TTC549 (cell line): ENCODE measurements at regions not wholly inside any gene's neighbourhood (a gene's known extent, or its start where the extent isn't known, plus 50 kb on each side); places are given as distances from the start of the nearest gene placed in this dataset.

Experiments used
- FAIRE-seq: peaks from 2 replicates; lab custom pipeline; 2012; peaks lifted over from hg19 to GRCh38; lab: Jason Lieb, UNC

- no peak for FAIRE-seq
Observed at GRCh38 chr16:74094514-74094913, 202.1 kb upstream of the PSMD7 start.

DNA sequence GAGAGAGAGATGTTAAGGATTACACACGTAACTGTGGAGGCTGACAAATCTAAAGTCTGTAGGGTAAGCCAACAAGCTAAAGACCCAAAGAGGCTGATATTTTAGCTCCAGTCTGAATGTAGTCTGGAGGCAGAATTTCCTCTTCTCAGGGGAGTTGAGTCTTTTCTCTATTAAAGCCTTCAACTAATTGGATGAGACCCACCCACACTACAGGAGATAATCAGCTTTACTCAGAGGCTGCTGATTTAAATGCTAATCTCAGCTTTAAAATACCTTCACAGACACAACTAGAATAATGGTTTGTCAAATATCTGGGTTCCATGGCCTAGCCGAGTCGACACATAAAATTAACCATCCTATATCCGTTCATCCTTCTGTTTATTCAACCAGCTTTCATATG is 204.3 kb upstream of the PSMD7 start:
- no peak for FAIRE-seq

DNA sequence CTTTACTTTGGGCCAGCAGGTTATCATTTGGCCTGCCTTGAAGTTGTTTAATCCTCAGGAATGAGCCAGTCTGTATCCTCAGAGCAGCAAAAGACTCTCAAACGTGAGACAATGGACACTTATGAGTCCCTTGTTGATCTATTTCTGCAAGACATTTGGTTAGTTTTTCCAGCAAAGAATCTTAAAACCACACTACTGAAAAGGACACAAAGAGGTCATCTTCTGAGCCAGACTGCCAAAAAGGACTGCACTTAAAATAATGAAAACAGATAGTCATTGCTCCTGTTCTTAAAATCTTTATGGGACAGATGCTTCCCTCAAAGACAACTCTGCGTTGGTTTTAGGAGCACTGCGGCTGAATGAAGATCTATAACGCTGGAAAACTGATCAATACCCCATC is 205.7 kb upstream of the PSMD7 start:
- no peak for FAIRE-seq

- no peak for FAIRE-seq
Observed at GRCh38 chr16:74083541-74083940, 213.1 kb upstream of the PSMD7 start.

DNA sequence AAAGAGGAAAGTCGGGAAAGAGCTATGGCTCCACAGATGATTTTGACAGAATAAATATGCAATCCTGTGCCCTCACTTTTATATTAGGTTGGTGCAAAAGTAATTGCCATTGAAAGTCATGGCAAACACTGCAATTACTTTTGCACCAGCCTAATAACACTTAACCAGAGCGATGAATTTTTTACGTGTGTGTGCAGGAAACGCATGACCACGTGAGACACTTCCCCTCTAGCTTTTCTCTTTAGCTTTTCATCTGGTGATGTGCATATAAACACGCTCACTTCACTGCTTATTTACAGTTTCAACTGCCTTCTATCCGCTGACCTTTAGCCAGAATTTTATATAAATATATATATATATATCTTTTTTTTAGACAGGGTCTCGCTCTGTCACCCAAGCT is 216.3 kb upstream of the PSMD7 start:
- no peak for FAIRE-seq

DNA sequence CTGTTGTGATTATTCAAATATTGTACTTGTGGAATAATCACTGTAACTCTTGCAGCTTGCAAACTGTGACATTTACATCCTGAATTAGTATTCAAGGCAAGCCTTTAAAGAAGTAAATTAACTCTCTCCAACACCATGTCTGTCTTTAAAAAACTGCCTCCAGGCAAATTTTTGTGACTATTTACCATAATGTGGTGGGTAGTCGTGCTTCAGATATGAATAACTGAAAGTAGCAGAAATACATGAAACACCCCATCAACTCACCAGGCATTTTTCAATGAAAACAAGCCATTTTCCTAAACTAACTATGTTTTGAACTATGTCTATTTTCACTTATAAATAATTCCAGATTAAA is 217.4 kb upstream of the PSMD7 start:
- FAIRE-seq = no peak

GRCh38 chr16:74078511-74079231 is 217.9 kb upstream of the PSMD7 start:
- peak; percentile 48 for FAIRE-seq

GRCh38 chr16:74076568-74076967 is 220.0 kb upstream of the PSMD7 start:
- FAIRE-seq = no peak

DNA sequence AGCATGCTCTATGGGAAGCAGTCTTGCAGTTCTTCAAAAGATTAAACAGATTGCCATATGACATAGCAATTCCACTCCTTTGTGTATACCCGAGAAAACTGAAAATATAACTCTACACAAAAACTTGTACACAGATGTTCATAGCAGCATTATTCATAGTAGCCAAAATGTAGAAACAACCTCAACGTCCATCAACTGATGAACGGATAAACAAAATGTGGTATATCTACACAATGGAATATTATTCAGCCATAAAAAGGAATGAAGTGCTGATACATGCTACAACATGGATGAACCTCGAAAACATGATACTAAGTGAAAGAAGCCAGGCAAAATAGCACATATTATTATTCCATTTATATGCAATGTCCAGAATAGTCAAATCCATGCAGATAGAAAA is 221.2 kb upstream of the PSMD7 start:
- FAIRE-seq = no peak

- no peak for FAIRE-seq
Observed at GRCh38 chr16:74073456-74073855, 223.2 kb upstream of the PSMD7 start.

DNA sequence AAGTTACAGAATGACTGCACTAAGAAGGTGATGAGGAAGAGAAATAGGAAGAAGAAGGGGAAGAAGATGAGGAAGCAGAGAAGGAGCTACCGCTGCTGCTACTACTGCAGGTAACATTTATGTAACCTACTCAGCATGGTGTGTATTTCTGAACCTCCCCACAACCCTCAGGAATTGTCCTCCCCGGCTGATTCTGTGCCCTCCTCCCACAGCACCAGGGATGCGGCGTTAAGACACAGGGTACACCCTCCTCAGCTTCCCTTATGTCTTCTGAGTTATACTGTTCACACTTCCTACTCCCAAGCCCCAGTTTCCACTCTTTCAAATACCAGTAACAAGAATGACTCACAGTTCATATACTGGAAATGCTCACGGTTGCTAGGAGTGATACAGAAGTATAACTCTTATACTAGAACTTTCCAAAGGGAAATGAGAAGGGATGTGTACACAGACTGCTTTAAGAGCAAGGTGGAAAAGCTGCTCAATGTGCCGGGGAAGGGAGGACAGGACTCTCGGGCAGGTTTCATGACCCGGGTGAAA is 224.5 kb upstream of the PSMD7 start:
- FAIRE-seq = no peak

- no peak for FAIRE-seq
Observed at GRCh38 chr16:74070237-74070636, 226.4 kb upstream of the PSMD7 start.

- FAIRE-seq = no peak
Observed at GRCh38 chr16:74064120-74064735, 232.4 kb upstream of the PSMD7 start.

DNA sequence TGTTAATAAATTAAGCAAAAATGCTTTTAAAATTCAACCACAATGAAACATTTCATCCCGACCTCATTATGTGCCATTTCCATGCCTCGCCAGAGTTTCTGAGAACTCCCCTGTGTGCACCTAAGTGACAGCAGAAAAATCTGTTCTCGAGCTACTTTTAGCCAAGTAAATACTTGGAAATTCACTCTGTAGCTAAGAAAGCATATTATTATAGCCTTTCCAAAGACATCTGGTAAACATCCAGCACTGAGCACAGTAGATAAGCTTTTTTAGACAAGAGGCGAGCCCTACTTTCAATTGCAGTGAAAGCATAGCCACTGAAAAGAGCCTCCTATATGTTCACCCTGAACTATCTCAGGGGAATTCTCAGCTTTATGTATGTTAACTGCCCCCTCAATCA is 242.8 kb upstream of the PSMD7 start:
- FAIRE-seq = no peak

GRCh38 chr16:74053312-74053711 is 243.3 kb upstream of the PSMD7 start:
- no peak for FAIRE-seq

DNA sequence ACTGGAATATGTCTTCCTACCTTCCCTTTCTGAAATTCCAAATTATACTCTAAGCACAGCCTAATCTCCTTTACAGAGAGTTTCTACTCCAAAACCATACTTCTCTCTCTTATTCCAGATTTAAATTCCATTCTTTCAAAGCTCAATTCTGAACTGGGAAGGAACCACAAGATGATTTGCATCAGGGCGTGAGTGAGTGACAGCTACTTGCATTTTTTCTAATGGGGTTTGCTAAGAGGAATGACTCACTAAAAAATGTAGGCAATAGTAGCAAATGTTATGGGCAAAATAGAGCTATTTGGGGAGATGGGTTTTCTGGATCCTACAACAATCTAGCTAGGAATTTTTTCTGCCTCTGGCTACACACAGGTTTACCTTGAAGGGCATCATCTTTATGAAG is 244.6 kb upstream of the PSMD7 start:
- no peak for FAIRE-seq

- no peak for FAIRE-seq
Observed at GRCh38 chr16:74049027-74049426, 247.6 kb upstream of the PSMD7 start.

DNA sequence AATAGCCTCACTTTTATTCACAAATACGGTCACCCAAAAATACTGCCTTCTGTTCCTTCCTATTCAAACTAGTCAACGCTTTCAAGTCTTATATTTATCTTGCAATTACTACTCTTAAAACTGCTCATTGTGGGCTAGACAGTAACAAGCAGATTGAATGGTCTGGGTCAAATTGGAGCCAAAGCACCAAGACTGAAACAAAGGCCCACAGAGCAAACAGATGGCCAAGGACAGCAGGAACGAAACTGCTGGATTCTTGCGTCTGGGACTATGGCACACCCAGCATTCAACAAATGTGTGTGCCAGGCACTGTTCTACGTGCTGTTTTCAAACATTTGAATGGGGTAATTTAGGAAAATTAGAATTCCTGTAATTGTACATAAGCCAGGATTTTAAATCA is 250.1 kb upstream of the PSMD7 start:
- FAIRE-seq = no peak

DNA sequence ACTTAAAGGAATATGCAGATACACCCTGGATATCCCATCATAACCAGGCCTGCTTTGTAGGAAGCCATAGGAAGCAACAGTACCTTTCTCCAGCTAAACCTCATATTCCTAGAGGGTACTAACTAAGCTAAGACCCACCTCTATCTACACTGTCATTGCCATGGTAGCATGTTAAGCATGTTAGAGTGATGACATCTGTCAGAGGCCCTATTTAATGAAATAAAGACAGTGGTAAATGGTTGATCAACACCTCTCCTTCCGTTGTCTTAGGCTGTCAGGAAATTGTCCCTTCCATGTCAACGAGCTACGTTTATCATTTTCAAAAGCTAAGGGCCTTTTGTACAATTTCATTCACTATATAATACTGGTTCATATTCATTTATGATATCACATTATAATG is 251.1 kb upstream of the PSMD7 start:
- FAIRE-seq = no peak

DNA sequence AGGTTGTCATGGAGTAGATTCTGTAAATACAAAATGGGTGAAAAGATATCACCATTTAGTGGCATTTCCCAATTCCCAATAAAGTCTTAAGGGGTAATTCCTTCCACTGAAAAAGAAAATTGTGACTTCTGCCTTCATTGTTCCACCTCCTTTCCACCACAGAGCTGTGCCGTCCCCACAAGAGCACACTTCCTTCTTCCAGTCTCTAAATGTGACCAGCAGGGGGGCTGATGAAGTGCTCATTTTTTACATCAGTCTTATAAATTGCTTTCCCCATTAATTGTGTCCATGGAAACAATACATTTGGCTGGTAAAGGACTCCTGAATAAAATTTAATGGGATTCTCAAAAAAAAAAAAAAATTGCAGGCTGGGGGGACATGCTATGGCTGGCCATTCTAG is 260.8 kb upstream of the PSMD7 start:
- peak; percentile 28 for FAIRE-seq

GRCh38 chr16:74034862-74035261 is 261.8 kb upstream of the PSMD7 start:
- FAIRE-seq = peak; percentile 94

DNA sequence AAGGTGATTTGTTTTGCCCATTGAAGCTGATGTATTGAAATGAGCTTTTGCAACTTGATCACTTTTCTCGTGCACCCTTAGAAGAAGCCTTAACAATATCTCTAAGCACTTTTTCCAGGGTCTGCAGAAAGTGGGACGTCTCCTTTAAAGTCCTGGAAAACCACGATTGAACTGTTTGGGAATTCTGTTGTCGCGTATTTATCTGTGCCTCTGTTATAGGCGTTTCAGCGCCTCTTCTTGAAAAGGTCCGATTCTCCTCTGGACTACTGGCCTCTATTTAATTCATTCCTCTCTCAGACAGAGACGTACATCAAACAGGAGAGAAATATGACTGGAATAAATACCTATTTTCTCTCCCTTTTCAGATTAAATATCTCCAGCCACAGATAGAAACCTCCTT is 262.4 kb upstream of the PSMD7 start:
- FAIRE-seq = no peak

DNA sequence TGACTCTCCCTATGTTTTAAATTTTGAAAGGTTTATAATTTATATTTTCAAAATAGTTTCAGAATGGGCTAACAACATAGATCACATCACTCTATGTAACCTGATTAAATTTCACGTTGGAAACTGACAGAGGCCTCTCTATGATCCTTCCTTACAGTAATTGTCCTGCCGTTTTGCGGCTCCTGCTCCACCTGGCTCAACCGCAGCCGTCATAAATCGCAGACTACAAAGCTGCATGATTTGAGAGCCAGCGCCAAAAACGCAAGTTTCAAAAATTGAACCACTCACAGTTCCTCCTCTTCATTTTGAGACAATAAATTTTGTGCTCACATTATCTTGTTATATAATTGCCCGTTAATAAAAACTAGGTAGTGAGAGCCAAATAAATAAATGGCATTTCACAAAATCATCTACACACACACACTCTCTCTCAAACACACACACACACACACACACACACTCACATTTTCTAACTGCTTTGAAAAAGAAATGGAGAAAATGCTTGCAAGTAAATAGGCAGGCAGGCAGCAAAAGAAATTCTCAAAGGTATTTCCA is 263.1 kb upstream of the PSMD7 start:
- no peak for FAIRE-seq

DNA sequence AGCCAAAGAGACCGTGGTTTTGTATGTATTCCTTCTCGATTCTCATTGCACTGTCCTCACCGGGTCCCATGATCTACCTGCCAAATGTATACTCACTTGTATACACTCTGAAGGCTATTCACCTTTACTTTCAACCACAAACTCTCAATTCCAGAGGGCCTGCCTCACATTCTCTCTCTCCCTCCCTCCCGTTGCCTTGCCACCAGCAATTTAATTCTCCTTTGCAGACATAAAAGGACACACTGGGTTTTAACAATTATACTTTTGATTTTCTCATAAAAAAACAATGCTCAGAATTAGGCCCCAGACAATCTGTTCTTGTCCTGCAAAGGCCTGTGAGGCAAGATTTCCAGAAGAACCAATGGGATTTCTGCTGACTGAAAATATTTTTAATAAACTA is 265.1 kb upstream of the PSMD7 start:
- FAIRE-seq = peak; percentile 45
